ENCODE measurements at regions not wholly inside any gene's neighbourhood (a gene's known extent, or its start where the extent isn't known, plus 50 kb on each side); places are given as distances from the start of the nearest gene placed in this dataset.

- TF ChIP-seq EP300 (IDR thresholded peaks at IDR 0.05; ENCODE audit: borderline replicate concordance in 1 of 2, low read depth in 1 of 2, low read length in 1 of 2) (no peak), ELF1 (IDR thresholded peaks at IDR 0.05) (no peak), CTCF (IDR thresholded peaks at IDR 0.05) (no peak), SIN3A (IDR thresholded peaks at IDR 0.05; ENCODE audit: borderline replicate concordance, low read depth, low read length) (no peak), POLR2AphosphoS5 (IDR thresholded peaks at IDR 0.05; ENCODE audit: low read depth, low read length) (no peak), TAF1 (IDR thresholded peaks at IDR 0.05; ENCODE audit: borderline replicate concordance, low read depth, low read length) (no peak), RAD21 (IDR thresholded peaks at IDR 0.05; ENCODE audit: low read length) (no peak), JUND (IDR thresholded peaks at IDR 0.05) (no peak), REST (IDR thresholded peaks at IDR 0.05; ENCODE audit: low read depth, low read length) (no peak), SMC3 (IDR thresholded peaks at IDR 0.05; ENCODE audit: low read depth, low read length) (no peak), RCOR1 (IDR thresholded peaks at IDR 0.05; ENCODE audit: low read length) (no peak)
Observed at GRCh38 chr9:73701415-73702057, 549.9 kb downstream of the ANXA1 start.

Measured in SK-N-SH (cell line).